ENCODE measurements at regions not wholly inside any gene's neighbourhood (a gene's known extent, or its start where the extent isn't known, plus 50 kb on each side); places are given as distances from the start of the nearest gene placed in this dataset.

GRCh38 chr6:94462231-94462630 lies 1042.9 kb upstream of the EPHA7 start:
- no peak overlapping the region for H3K9ac ChIP-seq (replicated peaks; ENCODE audit: extremely low read depth, insufficient read depth, low read length)
- H3K4me2 ChIP-seq (ENCODE audit: insufficient read depth, low read length), result no peak overlapping the region
- no peak for DNase-seq (ENCODE audit: low read depth, low spot score)
- no peak overlapping the region for H3K27ac ChIP-seq (ENCODE audit: insufficient read depth, low read depth, low read length)
- H3K79me2 ChIP-seq (ENCODE audit: control insufficient read depth, insufficient read depth, low read length), result no peaks in the 10 kb centered on the region
- H3K36me3 ChIP-seq (ENCODE audit: control insufficient read depth in 2 of 2, extremely low read depth in 1 of 2, insufficient read depth in 2 of 2, low read length in 2 of 2), result no peaks in the 10 kb centered on the region
- FAIRE-seq, result no peak
- H3K4me3 ChIP-seq (replicated peaks in 1 of 3; ENCODE audit: insufficient read depth in 1 of 3, low read depth in 1 of 3, low read length in 3 of 3), result no peak overlapping the region
- TF ChIP-seq FOS (IDR thresholded peaks at IDR 0.05; ENCODE audit: borderline replicate concordance, insufficient read depth, low read length) (no peak), POLR2A (IDR thresholded peaks at IDR 0.05; ENCODE audit: low read depth, low read length) (no peak), GATA2 (IDR thresholded peaks at IDR 0.05; ENCODE audit: insufficient read depth, insufficient read length, low read depth, low read length) (no peak), MYC (IDR thresholded peaks at IDR 0.05; ENCODE audit: low read depth, low read length) (no peak), JUN (IDR thresholded peaks at IDR 0.05; ENCODE audit: borderline replicate concordance, insufficient read depth, insufficient read length, low read depth) (no peak), CTCF (IDR thresholded peaks at IDR 0.05; ENCODE audit: extremely low read depth in 1 of 2, insufficient read depth in 1 of 2, low read depth in 1 of 2, low read length in 2 of 2) (no peak), EZH2 (IDR thresholded peaks at IDR 0.05; ENCODE audit: borderline replicate concordance, low read depth, low read length, severe bottlenecking) (no peak), POLR2AphosphoS5 (IDR thresholded peaks at IDR 0.05; ENCODE audit: insufficient read depth, low read depth, low read length) (no peak), MAX (IDR thresholded peaks at IDR 0.05; ENCODE audit: insufficient read depth, insufficient read length) (no peak)
- H2AFZ ChIP-seq (ENCODE audit: low read depth, low read length), result no peak overlapping the region
- intact Hi-C loops (cut with micrococcal nuclease), result no loop called here
- no TSS peak for BruUV-seq (replicated peaks)
- POLR2A ChIA-PET, result no interaction called here
- H4K20me1 ChIP-seq (replicated peaks; ENCODE audit: control insufficient read depth, extremely low read depth, insufficient read depth, low read length), result no peaks in the 10 kb centered on the region
- H3K27me3 ChIP-seq (ENCODE audit: control insufficient read depth in 2 of 2, insufficient read depth in 2 of 2, low read length in 2 of 2), result no peaks in the 10 kb centered on the region
- CTCF ChIA-PET, result no interaction called here
- no peaks in the 10 kb centered on the region for H3K9me1 ChIP-seq (replicated peaks; ENCODE audit: control insufficient read depth, extremely low read depth, insufficient read depth, low read length)
- dilution Hi-C loops (cut with MboI; ENCODE audit: extremely low pct_ligation_motif_present, low sequenced_read_pairs), result no loop called here
- H3K9me3 ChIP-seq (replicated peaks; ENCODE audit: control insufficient read depth, insufficient read depth, low read length), result no peaks in the 10 kb centered on the region
- H3K4me1 ChIP-seq (ENCODE audit: control insufficient read depth, extremely low read depth, insufficient read depth, low read length), result no peaks in the 10 kb centered on the region
